ENCODE measurements at regions not wholly inside any gene's neighbourhood (a gene's known extent, or its start where the extent isn't known, plus 50 kb on each side); places are given as distances from the start of the nearest gene placed in this dataset.

DNA sequence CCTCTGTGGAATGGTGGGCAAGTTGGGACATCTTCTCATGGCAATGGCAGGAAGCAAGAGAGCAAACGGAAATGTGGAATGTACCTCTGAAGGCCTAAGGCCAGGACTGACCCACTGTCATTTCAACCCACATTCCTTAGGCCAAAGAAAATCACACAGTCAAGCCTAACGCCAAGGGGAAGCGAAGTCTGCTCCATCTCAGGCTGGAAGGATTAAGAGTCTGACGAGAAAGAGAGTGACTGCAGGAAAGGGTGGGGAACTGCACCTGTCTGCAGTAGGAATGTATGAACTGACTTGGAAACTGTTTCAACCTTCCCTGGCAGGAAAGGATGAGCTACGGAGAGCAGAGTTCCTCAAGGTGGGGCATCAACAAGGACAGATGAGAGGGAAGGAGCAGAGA is 90.2 kb upstream of the TAS2R1 start:
- no peak for FAIRE-seq

DNA sequence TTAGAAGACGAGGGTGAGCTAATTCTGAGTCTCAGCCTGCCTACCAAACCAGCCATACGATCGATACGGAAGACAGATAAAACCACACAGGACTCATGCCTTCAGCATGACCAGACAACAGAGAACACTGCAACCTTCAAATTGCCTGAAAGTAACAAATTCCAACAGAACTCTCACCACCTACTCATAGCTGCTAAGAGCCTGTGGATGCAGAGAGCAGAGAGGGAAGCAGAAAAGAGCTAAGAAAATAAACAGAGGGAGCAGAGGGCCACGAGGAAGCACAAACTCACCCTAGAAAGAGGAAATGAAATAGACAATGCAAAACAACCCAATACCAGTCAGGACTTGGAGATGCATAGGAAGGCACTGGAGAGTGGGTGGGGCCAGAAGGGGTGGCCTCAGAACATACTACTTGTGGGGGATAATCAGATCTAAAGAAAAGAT is 86.7 kb upstream of the TAS2R1 start:
- no peak for FAIRE-seq

DNA sequence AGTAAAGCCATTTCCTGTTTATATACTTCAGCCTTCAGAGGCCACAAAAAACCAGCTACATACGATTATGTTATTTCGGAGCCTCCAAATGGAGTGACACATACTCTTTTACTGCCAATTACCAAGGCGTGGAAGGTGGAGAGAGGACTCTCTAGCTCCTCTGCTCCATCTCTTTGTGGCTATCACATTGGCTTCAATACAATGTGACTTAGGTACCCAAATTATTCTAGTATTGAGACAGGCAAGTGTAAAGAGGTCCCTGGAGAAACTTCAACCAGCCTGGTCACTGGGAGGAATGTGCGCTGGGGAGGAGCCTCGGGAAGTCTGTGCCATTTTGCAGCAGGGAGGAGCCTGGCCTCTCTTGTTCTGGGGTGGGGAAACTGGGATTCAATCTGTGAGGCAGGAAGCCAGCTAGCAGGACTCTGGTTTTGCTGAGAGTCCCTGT is 85.8 kb upstream of the TAS2R1 start:
- no peak for FAIRE-seq

DNA sequence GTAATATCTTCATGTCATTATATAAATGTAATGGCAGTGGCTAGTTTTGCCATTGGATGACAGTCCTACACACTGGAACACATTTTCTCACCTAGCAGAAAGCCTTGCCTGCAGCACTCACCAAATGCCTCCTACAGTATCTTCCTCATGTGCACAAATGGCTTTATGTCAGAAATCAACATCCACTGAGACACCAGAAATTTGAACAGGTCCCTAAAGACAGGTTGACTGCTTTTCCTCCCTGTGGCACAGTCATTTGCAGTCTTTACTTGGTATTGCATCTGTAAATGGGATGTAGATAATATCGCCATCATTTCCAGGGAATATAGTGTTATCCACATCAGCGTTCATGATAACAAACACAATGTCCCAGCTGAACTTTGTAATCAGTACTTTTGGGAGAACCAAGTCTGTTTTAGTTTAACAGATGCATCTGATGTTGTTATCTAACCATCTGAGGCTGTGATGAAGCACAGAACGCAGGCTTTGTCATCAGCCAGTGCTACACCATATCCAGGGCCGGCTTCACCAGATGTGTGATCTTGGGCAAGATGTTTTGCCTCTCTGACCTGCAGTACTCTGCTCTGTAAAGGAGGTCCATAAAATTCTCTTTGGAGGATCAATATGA is 83.9 kb upstream of the TAS2R1 start:
- no peak for FAIRE-seq

DNA sequence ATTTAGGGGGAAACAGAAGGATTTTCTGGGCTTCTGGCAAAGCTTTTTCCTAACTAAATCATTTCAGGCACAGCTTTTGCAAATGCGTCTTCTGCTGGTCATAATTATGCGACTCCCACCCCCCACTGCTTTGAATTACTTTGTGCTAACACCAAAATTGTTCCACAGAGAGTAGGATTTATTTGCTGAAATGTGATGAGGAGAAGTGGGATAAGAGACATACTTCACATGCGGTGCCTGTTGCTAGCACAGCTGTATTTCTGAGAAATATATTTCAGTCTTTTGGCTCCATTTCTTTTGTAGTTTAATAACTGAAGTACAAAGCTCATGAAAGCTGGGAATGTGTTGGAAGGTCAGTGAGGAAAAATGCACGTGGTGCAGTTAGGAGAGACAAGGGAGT is 83.2 kb upstream of the TAS2R1 start:
- no peak for FAIRE-seq

DNA sequence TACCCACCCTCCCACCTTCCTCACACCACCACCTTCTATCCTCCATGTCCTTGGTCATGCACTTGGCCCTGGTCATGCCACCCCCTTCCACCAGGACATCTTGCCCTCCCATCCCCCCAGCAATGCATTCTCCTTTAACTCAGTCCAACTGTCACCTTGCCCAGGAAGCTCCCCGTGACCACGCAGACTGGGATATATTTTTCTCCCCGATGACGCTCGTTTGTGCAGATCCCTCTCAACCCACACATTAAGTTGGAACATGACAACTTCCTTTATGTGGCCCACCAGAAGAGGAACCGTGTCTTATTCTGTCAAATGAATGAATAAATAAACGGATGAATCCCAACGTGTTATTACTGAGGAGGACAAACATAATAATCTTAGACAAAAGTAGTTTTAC is 82.8 kb upstream of the TAS2R1 start:
- FAIRE-seq: no peak

DNA sequence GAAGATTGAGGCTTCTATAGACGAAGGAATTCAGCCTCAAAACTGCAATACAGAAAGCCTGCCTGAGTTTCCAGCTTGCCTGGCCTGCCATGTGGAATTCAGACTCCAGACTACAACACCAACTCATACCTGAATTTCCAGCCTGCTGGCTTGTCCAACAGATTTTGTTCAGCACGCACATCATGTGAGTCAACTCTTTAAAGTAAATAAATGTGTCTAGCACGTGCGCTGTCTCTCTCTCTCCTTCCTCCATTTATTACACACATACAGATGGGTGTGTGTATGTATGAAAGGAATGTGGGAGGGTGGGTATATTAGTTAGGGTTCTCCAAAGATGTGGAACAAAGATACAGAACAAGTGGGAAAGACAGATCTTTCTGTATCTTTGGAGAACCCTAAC is 82.4 kb upstream of the TAS2R1 start:
- FAIRE-seq: no peak

DNA sequence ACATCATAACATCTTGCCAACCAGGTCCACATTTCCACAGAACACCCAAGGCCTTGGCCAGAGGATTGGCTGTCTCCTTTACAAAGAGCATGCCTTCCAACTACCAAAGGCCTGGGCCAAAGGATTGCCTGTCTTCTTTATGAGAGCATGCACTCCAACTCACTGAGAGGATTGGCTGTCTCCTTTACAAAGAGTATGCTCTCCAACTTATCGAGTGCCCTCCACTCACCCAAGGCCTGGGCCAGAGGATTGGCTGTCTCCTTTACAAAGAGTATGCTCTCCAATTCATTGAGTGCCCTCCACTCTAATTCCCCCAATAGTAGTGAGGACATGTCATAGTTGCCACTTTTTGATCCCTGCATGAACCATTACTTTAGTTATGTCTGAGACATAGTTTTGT is 79.9 kb upstream of the TAS2R1 start:
- FAIRE-seq: no peak

DNA sequence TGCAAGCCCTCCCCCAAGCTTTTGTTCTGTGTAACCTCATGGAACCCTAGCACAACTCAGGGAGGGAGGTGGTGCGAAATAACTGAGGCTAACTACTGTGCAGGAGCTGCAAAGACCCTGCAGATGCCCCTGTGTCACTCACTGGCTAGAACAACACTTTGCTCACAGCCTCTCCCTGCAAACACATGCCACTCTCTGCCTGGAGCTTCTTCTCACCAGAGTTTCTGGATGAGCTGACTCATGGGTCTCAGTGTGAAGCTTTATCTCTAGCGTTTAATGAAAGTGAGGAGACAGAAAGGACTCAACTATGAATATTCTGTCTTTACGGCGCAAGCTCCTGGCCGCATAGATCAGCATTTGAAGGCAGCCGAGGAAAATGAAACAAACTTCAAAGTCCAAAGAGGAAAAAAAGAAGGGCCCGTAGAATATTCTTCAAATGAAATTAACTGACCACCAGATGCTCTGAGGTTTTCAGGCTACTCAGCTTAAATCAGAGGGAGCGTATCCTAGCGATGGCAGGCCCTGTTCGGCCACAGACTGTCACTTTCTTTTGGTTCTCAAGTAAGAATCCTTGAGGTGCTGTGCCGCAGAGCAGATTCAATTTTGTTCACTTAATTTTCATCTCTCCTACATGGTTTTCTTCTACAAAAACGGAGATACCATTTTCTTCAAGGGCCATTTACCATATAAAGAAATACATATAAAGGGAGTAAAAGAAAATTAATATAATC is 77.7 kb upstream of the TAS2R1 start:
- no peak for FAIRE-seq

DNA sequence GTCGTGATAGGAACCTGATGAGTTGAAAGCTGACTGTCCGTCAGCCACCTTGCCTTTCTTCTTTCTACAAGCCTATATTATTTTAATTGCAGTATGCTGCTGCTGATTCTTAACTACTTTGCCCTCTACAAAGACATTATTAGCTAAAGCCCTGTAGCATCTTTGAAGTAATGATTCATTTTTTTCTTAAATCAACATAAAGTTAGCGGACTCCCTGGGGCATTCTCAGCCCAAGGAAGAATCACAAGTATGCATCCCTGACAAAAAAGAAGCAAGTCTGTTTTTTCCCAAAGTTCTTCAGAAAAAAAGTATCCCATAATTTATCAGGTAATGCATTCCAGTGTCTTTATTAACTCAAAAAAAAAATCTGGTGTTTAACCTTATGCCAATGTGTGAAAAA is 69.5 kb upstream of the TAS2R1 start:
- FAIRE-seq: no peak

DNA sequence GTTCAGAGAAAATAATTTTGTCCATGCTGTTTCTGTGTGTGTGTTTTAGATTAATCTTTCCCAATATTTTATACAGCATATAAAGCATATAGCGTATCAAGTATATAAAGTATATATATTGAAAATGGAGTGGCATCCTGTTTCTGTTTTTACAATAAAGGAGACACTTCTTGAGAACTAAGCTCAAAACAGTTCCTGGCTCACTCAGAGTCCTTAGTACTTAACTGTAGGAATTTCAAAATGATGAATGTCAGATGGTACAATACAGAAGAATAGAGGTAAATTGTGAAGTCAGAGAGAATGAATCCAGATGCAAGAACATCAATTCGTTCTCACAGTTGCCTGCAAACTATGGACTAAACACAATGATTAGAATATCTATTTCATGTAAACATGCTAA is 68.7 kb upstream of the TAS2R1 start:
- no peak for FAIRE-seq

DNA sequence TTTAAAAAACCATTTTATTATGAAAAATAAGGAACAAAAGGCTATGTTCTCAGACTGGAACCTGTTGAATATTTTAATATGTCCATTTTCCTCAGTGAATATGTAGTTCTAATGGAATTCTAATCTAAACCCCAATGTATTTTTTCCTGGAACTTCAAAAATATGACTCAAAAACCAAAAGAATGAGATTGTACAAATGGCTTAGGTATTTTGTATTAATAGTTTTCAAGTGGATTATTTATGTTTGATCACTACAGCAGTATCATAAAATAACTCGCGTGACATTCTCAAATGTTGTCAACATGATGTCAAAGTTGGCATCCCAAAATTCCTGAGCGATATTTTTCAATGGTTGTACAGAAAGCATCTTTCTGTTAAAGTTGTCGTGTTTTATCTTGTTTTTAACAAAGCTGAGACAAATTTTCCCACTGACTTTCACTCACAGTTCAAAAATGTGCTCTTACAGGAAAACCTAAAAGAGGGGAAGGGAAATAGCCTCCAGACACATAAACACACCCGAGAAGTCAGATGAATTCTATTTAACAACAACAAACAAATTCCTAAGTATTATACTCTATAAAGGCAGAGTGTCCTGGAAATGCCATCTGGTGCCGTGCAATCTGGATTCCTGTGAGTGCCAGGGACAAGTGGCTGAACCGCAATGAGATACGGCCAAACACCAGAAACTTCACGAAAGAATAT is 68.1 kb upstream of the TAS2R1 start:
- FAIRE-seq: no peak

DNA sequence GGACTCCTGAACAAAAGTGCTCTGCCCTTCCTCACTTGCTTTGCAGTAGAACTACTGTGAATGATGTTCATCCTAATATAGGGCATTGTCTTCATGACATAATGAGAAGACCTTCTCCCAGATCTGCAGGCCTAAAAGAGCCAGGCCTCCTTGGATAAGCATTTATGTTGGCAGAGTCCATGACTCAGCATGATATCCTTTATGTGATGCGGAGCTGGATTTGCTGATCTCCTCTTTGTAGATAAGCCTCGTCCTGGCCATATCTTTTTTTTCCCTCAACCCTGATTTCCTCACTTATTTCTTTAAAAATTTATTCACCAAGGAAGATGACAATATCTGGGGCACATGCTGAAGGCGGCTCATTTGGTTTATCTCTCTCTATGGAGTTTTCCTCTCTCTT is 62.4 kb upstream of the TAS2R1 start:
- no peak for FAIRE-seq

DNA sequence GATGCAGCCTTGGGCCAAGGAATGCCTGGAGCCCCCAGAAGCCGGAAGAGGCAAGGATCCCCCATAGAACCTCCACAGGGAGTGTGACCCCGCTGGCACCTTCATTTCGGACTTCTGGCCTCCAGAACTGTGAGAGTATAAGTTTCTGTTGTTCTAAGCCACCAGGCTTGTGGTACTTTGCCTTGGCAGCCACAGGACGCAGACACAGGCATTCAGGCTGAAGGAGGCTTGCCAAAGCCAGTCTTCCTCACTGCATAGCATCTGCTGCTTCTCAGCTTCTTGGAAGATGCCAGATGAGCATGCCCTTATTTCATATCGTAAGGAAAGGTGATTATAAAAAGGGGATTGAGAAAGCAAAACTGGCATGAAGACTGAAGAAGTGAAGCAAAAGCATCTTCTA is 61.1 kb upstream of the TAS2R1 start:
- no peak for FAIRE-seq

DNA sequence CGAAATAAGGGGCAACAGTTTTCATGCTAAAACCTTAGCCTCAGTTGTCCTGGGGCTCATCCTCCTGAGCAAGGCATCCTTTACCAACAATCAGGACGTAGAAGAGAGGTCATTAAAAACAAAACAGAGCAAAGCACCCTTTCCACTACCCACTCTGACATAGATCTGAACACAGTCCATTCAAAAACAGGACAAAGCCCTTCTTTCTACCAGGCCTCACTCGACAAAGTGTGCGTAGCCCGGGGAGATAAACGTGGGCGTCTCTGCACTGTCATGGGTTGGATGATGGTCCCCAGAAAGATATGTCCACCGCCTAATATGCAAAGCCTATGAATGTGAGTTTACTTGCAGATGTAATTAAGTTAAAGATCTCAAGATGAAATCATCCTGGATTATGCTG is 60.6 kb upstream of the TAS2R1 start:
- no peak for FAIRE-seq

DNA sequence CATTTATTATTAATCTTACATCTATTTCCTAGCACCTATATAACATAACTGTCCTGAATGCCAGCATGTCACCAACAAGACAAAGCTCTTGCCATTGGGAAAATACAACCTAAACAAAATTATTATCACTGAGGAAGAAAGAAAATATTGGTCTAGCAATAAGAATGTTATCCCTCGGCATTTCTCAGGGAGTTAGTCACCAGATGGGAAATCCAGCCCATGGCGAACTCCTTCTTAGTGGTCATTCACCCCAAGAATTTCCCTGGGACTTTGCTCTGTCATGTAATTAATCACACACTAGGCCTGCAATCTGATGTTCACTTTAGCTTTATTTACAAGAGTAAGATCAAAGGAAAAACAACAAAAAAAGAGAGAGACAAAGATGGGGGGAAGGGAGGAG is 56.1 kb upstream of the TAS2R1 start:
- FAIRE-seq: no peak

DNA sequence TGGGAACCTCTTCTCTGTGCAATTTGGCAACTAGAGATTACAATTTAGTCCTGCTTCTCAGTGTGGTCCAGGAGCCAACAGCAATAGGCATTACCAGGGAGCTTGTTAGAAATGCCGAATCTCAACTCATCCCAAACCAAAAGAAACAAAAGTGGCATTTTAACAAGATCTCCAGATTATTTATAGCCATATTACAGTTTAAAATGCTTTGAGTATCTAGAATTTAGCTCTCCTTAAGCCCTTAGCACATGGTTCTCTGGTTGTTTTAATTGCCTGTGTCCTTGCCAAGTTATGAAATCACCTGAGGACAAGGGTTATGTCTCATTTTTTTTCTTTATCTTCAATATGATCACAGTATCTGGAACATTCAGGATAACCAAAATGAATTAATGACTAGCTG is 51.6 kb upstream of the TAS2R1 start:
- FAIRE-seq: no peak
